ENCODE measurements at regions not wholly inside any gene's neighbourhood (a gene's known extent, or its start where the extent isn't known, plus 50 kb on each side); places are given as distances from the start of the nearest gene placed in this dataset.

GRCh38 chr5:2586016-2586715, 165.3 kb downstream of the IRX2 start:
- Mint-ChIP-seq H3K27ac (no peak overlapping the region), H3K9me3 (peaks cover 9 to 10% of the 10 kb centered on the region in 2 donors), H3K4me3 (no peak overlapping the region), H3K4me1 (ENCODE audit: low read depth in 2 of 2) (no peaks in the 10 kb centered on the region), H3K36me3 (ENCODE audit: insufficient read depth) (no peaks in the 10 kb centered on the region), H3K27me3 (no peaks in the 10 kb centered on the region)
- DNase-seq (no peak), ATAC-seq (replicated peaks) (no peak)

GRCh38 chr5:2584579-2585269, 166.8 kb downstream of the IRX2 start:
- H3K36me3 Mint-ChIP-seq (ENCODE audit: insufficient read depth), result no peaks in the 10 kb centered on the region
- peaks cover 9 to 10% of the 10 kb centered on the region in 2 donors for H3K9me3 Mint-ChIP-seq
- no peak overlapping the region for H3K4me3 Mint-ChIP-seq
- H3K27me3 Mint-ChIP-seq, result no peaks in the 10 kb centered on the region
- no peaks in the 10 kb centered on the region for H3K4me1 Mint-ChIP-seq (ENCODE audit: low read depth in 2 of 2)
- DNase-seq, result no peak
- H3K27ac Mint-ChIP-seq, result no peak overlapping the region
- ATAC-seq (replicated peaks), result no peak

GRCh38 chr5:2582507-2582906, 169.0 kb downstream of the IRX2 start:
- Mint-ChIP-seq H3K4me1 (ENCODE audit: low read depth in 2 of 2) (no peaks in the 10 kb centered on the region), H3K9me3 (peaks cover 7 to 9% of the 10 kb centered on the region in 2 donors), H3K36me3 (ENCODE audit: insufficient read depth) (no peaks in the 10 kb centered on the region), H3K4me3 (no peak overlapping the region), H3K27me3 (no peaks in the 10 kb centered on the region), H3K27ac (no peak overlapping the region)
- DNase-seq (no peak), ATAC-seq (replicated peaks) (no peak)

- Mint-ChIP-seq H3K27ac (no peak overlapping the region), H3K27me3 (no peaks in the 10 kb centered on the region), H3K36me3 (ENCODE audit: insufficient read depth) (no peaks in the 10 kb centered on the region), H3K9me3 (peaks cover 7 to 9% of the 10 kb centered on the region in 2 donors), H3K4me1 (ENCODE audit: low read depth in 2 of 2) (no peaks in the 10 kb centered on the region), H3K4me3 (no peak overlapping the region)
- ATAC-seq (replicated peaks), result no peak
- DNase-seq, result no peak
These were observed 169.4 kb downstream of the IRX2 start for GRCh38 chr5:2582106-2582505.

- no peak overlapping the region for H3K27ac Mint-ChIP-seq
- no peak overlapping the region for H3K4me3 Mint-ChIP-seq
- no peaks in the 10 kb centered on the region for H3K4me1 Mint-ChIP-seq (ENCODE audit: low read depth in 2 of 2)
- no peaks in the 10 kb centered on the region for H3K27me3 Mint-ChIP-seq
- DNase-seq, result no peak
- H3K36me3 Mint-ChIP-seq (ENCODE audit: insufficient read depth), result no peaks in the 10 kb centered on the region
- H3K9me3 Mint-ChIP-seq, result peaks cover 9% of the 10 kb centered on the region in 2 donors
- ATAC-seq (replicated peaks), result no peak
These were observed 170.1 kb downstream of the IRX2 start for GRCh38 chr5:2581418-2581817.

- DNase-seq, result no peak
- H3K36me3 Mint-ChIP-seq (ENCODE audit: insufficient read depth), result no peaks in the 10 kb centered on the region
- H3K9me3 Mint-ChIP-seq, result peaks cover 8 to 9% of the 10 kb centered on the region in 2 donors
- H3K4me3 Mint-ChIP-seq, result no peak overlapping the region
- no peaks in the 10 kb centered on the region for H3K4me1 Mint-ChIP-seq (ENCODE audit: low read depth in 2 of 2)
- ATAC-seq (replicated peaks), result no peak
- H3K27ac Mint-ChIP-seq, result no peak overlapping the region
- no peaks in the 10 kb centered on the region for H3K27me3 Mint-ChIP-seq
These were observed 172.4 kb downstream of the IRX2 start for GRCh38 chr5:2579126-2579525.

- H3K27me3 Mint-ChIP-seq, result no peaks in the 10 kb centered on the region
- no peak for DNase-seq
- ATAC-seq (replicated peaks), result no peak
- H3K4me3 Mint-ChIP-seq, result no peak overlapping the region
- H3K36me3 Mint-ChIP-seq (ENCODE audit: insufficient read depth), result no peaks in the 10 kb centered on the region
- H3K9me3 Mint-ChIP-seq, result peaks cover 8 to 9% of the 10 kb centered on the region in 2 donors
- H3K27ac Mint-ChIP-seq, result no peak overlapping the region
- no peaks in the 10 kb centered on the region for H3K4me1 Mint-ChIP-seq (ENCODE audit: low read depth in 2 of 2)
These were observed 174.0 kb downstream of the IRX2 start for GRCh38 chr5:2577312-2578036.

- Mint-ChIP-seq H3K27me3 (no peaks in the 10 kb centered on the region), H3K9me3 (peaks cover 4 to 9% of the 10 kb centered on the region in 2 donors), H3K4me3 (no peak overlapping the region), H3K4me1 (ENCODE audit: low read depth in 2 of 2) (no peaks in the 10 kb centered on the region), H3K27ac (no peak overlapping the region), H3K36me3 (ENCODE audit: insufficient read depth) (no peaks in the 10 kb centered on the region)
- ATAC-seq (replicated peaks), result no peak
- no peak for DNase-seq
These were observed 174.7 kb downstream of the IRX2 start for GRCh38 chr5:2576823-2577222.

GRCh38 chr5:2575871-2576270, 175.6 kb downstream of the IRX2 start:
- H3K27ac Mint-ChIP-seq, result no peak overlapping the region
- H3K4me3 Mint-ChIP-seq, result no peak overlapping the region
- H3K4me1 Mint-ChIP-seq (ENCODE audit: low read depth in 2 of 2), result no peaks in the 10 kb centered on the region
- ATAC-seq (replicated peaks) (no peak), DNase-seq (no peak)
- peaks cover 0 to 7% of the 10 kb centered on the region in 2 donors for H3K9me3 Mint-ChIP-seq
- no peaks in the 10 kb centered on the region for H3K27me3 Mint-ChIP-seq
- no peaks in the 10 kb centered on the region for H3K36me3 Mint-ChIP-seq (ENCODE audit: insufficient read depth)

GRCh38 chr5:2575292-2575691, 176.2 kb downstream of the IRX2 start:
- DNase-seq (no peak), ATAC-seq (replicated peaks) (no peak)
- H3K27ac Mint-ChIP-seq, result no peak overlapping the region
- H3K27me3 Mint-ChIP-seq, result peaks cover 0 to 3% of the 10 kb centered on the region in 2 donors
- no peak overlapping the region for H3K4me3 Mint-ChIP-seq
- H3K36me3 Mint-ChIP-seq (ENCODE audit: insufficient read depth), result no peaks in the 10 kb centered on the region
- H3K9me3 Mint-ChIP-seq, result peaks cover 0 to 7% of the 10 kb centered on the region in 2 donors
- no peaks in the 10 kb centered on the region for H3K4me1 Mint-ChIP-seq (ENCODE audit: low read depth in 2 of 2)

- no peaks in the 10 kb centered on the region for H3K36me3 Mint-ChIP-seq (ENCODE audit: insufficient read depth)
- H3K27me3 Mint-ChIP-seq, result peaks cover 0 to 8% of the 10 kb centered on the region in 2 donors
- peaks cover 0 to 7% of the 10 kb centered on the region in 2 donors for H3K9me3 Mint-ChIP-seq
- ATAC-seq (replicated peaks) (no peak), DNase-seq (no peak)
- H3K4me3 Mint-ChIP-seq, result no peak overlapping the region
- H3K4me1 Mint-ChIP-seq (ENCODE audit: low read depth in 2 of 2), result no peaks in the 10 kb centered on the region
- no peak overlapping the region for H3K27ac Mint-ChIP-seq
These were observed 177.3 kb downstream of the IRX2 start for GRCh38 chr5:2574155-2574554.

- Mint-ChIP-seq H3K9me3 (peaks cover 0 to 5% of the 10 kb centered on the region in 2 donors), H3K27ac (no peak overlapping the region), H3K4me3 (no peak overlapping the region), H3K27me3 (peaks cover 0 to 8% of the 10 kb centered on the region in 2 donors), H3K36me3 (ENCODE audit: insufficient read depth) (no peaks in the 10 kb centered on the region), H3K4me1 (ENCODE audit: low read depth in 2 of 2) (no peaks in the 10 kb centered on the region)
- DNase-seq (no peak), ATAC-seq (replicated peaks) (no peak)
These were observed 180.9 kb downstream of the IRX2 start for GRCh38 chr5:2570586-2570985.

- H3K9me3 Mint-ChIP-seq, result peaks cover 0 to 5% of the 10 kb centered on the region in 2 donors
- H3K36me3 Mint-ChIP-seq (ENCODE audit: insufficient read depth), result no peaks in the 10 kb centered on the region
- no peak overlapping the region for H3K27ac Mint-ChIP-seq
These were observed 181.5 kb downstream of the IRX2 start for GRCh38 chr5:2569774-2570542.

More at GRCh38 chr5:2569774-2570542, 181.5 kb downstream of the IRX2 start:
- Mint-ChIP-seq H3K4me3 (no peak overlapping the region), H3K4me1 (ENCODE audit: low read depth in 2 of 2) (no peaks in the 10 kb centered on the region), H3K27me3 (peaks cover 0 to 8% of the 10 kb centered on the region in 2 donors)
- no peak for DNase-seq
- ATAC-seq (replicated peaks), result no peak

Data from effector memory CD8-positive, alpha-beta T cell (primary cell).